Fibroblast of lung (primary cell): ENCODE measurements at regions not wholly inside any gene's neighbourhood (a gene's known extent, or its start where the extent isn't known, plus 50 kb on each side); places are given as distances from the start of the nearest gene placed in this dataset.

Experiments
- DNase-seq, 2 donors: peaks; one replicate each; pipeline versions ENCODE4 v3.0.0 to v3.0.0-alpha.2; 2010; ENCODE audit warnings: low read depth in 2 of 2
- H2AFZ ChIP-seq: 2 replicates; pipeline ENCODE4 v1.5.1; 2012; ENCODE audit warnings: low read length, control low read depth, inconsistent platforms
- H3K27ac ChIP-seq: 2 replicates; pipeline ENCODE4 v1.5.1; 2011; ENCODE audit warnings: low read length, control low read depth; ENCODE audit not compliant: insufficient read depth
- H3K27me3 ChIP-seq: 2 replicates; pipeline ENCODE4 v1.5.1; 2011; ENCODE audit warnings: mild to moderate bottlenecking, low read length; ENCODE audit not compliant: control insufficient read depth, insufficient read depth
- H3K36me3 ChIP-seq: 2 replicates; pipeline ENCODE4 v1.5.1; 2011; ENCODE audit warnings: low read length; ENCODE audit not compliant: control insufficient read depth, insufficient read depth
- H3K4me1 ChIP-seq: 2 replicates; pipeline ENCODE4 v1.5.1; 2011; ENCODE audit warnings: low read length; ENCODE audit not compliant: control insufficient read depth, insufficient read depth; ENCODE audit errors: extremely low read depth
- H3K4me2 ChIP-seq: 2 replicates; pipeline ENCODE4 v1.5.1; 2011; ENCODE audit warnings: low read length, control low read depth; ENCODE audit not compliant: insufficient read depth; ENCODE audit errors: extremely low read depth
- H3K4me3 ChIP-seq, 4 experiments: fragments of 200-600 bp in 1 of 4; sonication (generic) in 1 of 4; replicated peaks in 1 of 4; 2 replicates each; pipeline ENCODE4 v1.5.1; 2011 to 2016; ENCODE audit warnings: low read length in 4 of 4, low read depth in 3 of 4, mild to moderate bottlenecking in 3 of 4, control low read depth in 2 of 4, inconsistent platforms in 1 of 4, mixed read lengths in 1 of 4; ENCODE audit not compliant: insufficient read depth in 1 of 4; ENCODE audit errors: control extremely low read depth in 1 of 4
- H3K79me2 ChIP-seq: 2 replicates; pipeline ENCODE4 v1.5.1; 2012; ENCODE audit warnings: mild to moderate bottlenecking, low read length, inconsistent platforms; ENCODE audit not compliant: control insufficient read depth, insufficient read depth
- H3K9ac ChIP-seq: 2 replicates; pipeline ENCODE4 v1.5.1; 2011; ENCODE audit warnings: mild to moderate bottlenecking, low read length, control low read depth; ENCODE audit not compliant: insufficient read depth
- H3K9me3 ChIP-seq: 2 replicates; pipeline ENCODE4 v1.5.1; 2012; ENCODE audit warnings: low read depth, low read length; ENCODE audit not compliant: control insufficient read depth, insufficient read depth
- H4K20me1 ChIP-seq: 2 replicates; pipeline ENCODE4 v1.5.1; 2011; ENCODE audit warnings: low read length; ENCODE audit not compliant: control insufficient read depth, insufficient read depth; ENCODE audit errors: extremely low read depth
- EZH2 ChIP-seq: IDR thresholded peaks from 2 replicates; pipeline ENCODE4 v1.5.1; 2012; ENCODE audit warnings: low read length, control low read depth, mild to moderate bottlenecking; ENCODE audit errors: missing control alignments
- TF ChIP-seq, protein P1 (sequence below), 2 donors: IDR thresholded peaks in 1 of 2; conservative IDR thresholded peaks in 1 of 2; 1 replicate in 1 of 2; 2 replicates in 1 of 2; pipeline ENCODE4 v1.5.1; 2011 to 2012; ENCODE audit warnings: low read length in 2 of 2, control low read depth in 1 of 2, inconsistent platforms in 1 of 2, low read depth in 1 of 2, mild to moderate bottlenecking in 1 of 2

GRCh38 chr1:187654635-187655034 lies 825.9 kb downstream of the PLA2G4A start:
- no peaks in the 10 kb centered on the region for H3K9me3 ChIP-seq
- no peaks in the 10 kb centered on the region for H3K36me3 ChIP-seq
- H3K79me2 ChIP-seq: no peaks in the 10 kb centered on the region
- no peak overlapping the region for H2AFZ ChIP-seq
- TF ChIP-seq EZH2: no peak
- TF ChIP-seq, protein P1, sequence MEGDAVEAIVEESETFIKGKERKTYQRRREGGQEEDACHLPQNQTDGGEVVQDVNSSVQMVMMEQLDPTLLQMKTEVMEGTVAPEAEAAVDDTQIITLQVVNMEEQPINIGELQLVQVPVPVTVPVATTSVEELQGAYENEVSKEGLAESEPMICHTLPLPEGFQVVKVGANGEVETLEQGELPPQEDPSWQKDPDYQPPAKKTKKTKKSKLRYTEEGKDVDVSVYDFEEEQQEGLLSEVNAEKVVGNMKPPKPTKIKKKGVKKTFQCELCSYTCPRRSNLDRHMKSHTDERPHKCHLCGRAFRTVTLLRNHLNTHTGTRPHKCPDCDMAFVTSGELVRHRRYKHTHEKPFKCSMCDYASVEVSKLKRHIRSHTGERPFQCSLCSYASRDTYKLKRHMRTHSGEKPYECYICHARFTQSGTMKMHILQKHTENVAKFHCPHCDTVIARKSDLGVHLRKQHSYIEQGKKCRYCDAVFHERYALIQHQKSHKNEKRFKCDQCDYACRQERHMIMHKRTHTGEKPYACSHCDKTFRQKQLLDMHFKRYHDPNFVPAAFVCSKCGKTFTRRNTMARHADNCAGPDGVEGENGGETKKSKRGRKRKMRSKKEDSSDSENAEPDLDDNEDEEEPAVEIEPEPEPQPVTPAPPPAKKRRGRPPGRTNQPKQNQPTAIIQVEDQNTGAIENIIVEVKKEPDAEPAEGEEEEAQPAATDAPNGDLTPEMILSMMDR (conservative IDR thresholded peaks at IDR 0.05 in 1 of 2, IDR thresholded peaks at IDR 0.05 in 1 of 2; ENCODE audit: low read depth in 1 of 2, low read length in 2 of 2): no peak
- H3K9ac ChIP-seq: no peak overlapping the region
- no peak overlapping the region for H3K4me2 ChIP-seq
- no peaks in the 10 kb centered on the region for H3K27me3 ChIP-seq
- H3K27ac ChIP-seq: no peak overlapping the region
- H4K20me1 ChIP-seq: no peaks in the 10 kb centered on the region
- H3K4me3 ChIP-seq: no peak overlapping the region
- H3K4me1 ChIP-seq: no peaks in the 10 kb centered on the region
- DNase-seq: peak in 1 of 2 donors; percentile 69

DNA sequence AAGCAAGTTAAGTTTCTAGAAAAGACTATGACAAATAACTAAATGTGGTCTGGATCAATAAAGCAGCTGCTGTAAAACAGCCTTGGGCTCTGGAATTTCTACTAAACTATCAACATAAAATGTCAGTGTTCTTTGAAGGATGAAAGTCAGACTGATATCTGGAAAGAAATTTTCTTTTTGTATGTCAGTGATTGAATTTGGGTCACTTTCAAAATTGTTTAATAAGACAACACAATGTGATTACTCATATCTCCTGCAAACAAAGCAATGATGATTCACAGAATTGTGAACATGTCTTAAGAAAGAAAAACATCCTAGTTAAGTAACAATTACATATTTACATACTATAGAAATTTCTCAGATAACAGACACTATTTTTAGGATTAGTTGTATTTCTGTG lies 826.4 kb downstream of the PLA2G4A start:
- no peaks in the 10 kb centered on the region for H3K79me2 ChIP-seq
- H3K36me3 ChIP-seq: no peaks in the 10 kb centered on the region
- no peak overlapping the region for H3K27ac ChIP-seq
- H3K4me1 ChIP-seq: no peaks in the 10 kb centered on the region
- H3K27me3 ChIP-seq: no peaks in the 10 kb centered on the region
- H3K9ac ChIP-seq: no peak overlapping the region
- H2AFZ ChIP-seq: no peak overlapping the region
- no peak for TF ChIP-seq EZH2
- TF ChIP-seq, protein P1 (conservative IDR thresholded peaks at IDR 0.05 in 1 of 2, IDR thresholded peaks at IDR 0.05 in 1 of 2; ENCODE audit: low read depth in 1 of 2, low read length in 2 of 2): no peak
- DNase-seq: peak; percentile 19 to 73
- no peaks in the 10 kb centered on the region for H4K20me1 ChIP-seq
- H3K4me3 ChIP-seq: no peak overlapping the region
- H3K9me3 ChIP-seq: no peaks in the 10 kb centered on the region
- no peak overlapping the region for H3K4me2 ChIP-seq

DNA sequence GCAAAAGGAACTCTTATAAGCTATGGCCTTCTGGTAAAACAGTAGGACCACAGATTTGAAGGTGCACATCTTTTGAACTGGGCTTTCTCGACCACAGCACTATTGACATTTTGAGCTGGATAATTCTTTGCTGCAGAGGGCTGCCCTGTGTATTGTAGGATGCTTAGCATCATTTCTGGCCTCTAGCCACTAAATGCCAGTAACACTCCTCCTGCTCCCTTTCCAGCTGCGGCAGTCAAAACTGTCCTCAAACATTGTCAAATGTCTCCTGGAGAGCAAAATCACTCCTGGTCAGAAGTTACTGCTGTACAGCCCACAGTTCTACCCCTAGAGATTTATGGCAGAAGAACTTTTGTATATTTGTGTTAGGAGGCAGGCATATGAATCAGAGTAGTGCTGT lies 836.7 kb downstream of the PLA2G4A start:
- no peak overlapping the region for H2AFZ ChIP-seq

More for the DNA sequence above, 836.7 kb downstream of the PLA2G4A start:
- no peak for TF ChIP-seq EZH2
- TF ChIP-seq, protein P1 (conservative IDR thresholded peaks at IDR 0.05 in 1 of 2, IDR thresholded peaks at IDR 0.05 in 1 of 2; ENCODE audit: low read depth in 1 of 2, low read length in 2 of 2): no peak
- Histone ChIP-seq H3K27me3 (no peaks in the 10 kb centered on the region), H3K4me3 (no peak overlapping the region), H3K36me3 (no peaks in the 10 kb centered on the region), H4K20me1 (no peaks in the 10 kb centered on the region), H3K9me3 (no peaks in the 10 kb centered on the region), H3K9ac (no peak overlapping the region), H3K27ac (no peak overlapping the region), H3K4me1 (no peaks in the 10 kb centered on the region), H3K79me2 (no peaks in the 10 kb centered on the region), H3K4me2 (no peak overlapping the region)
- DNase-seq: no peak
